ENCODE measurements at regions not wholly inside any gene's neighbourhood (a gene's known extent, or its start where the extent isn't known, plus 50 kb on each side); places are given as distances from the start of the nearest gene placed in this dataset.
"Not testable (repeated sequence)": the region's sequence is repeated elsewhere in the genome, so short reads cannot be mapped to it uniquely, and the experiment has no call there.

DNA sequence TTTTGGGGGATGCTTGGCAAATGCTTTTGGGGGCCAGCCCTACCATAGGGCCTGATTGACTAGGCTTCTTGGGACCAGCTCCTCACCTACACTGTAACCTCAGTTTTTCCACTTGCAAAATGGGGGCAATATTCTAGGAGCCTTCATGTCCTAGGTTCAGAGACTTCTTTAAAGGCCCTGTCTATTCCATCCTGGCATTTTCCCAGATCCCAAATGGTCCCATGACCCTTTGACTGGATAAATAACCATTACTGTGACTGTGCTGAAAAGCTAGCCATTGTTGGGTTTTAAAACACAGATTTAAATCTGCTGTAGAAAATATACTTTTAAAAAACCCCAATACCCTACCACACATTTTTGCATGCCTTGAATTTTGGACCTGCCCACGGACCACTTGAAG lies 149.8 kb downstream of the EFNB1 start:
- no peaks in the 10 kb centered on the region for H3K9me3 ChIP-seq
- H3K27ac ChIP-seq: no peak overlapping the region
- no peaks in the 10 kb centered on the region for H3K4me1 ChIP-seq
- H3K27me3 ChIP-seq: no peaks in the 10 kb centered on the region
- DNase-seq: no peak
- no peaks in the 10 kb centered on the region for H3K36me3 ChIP-seq (ENCODE audit: low read depth, missing control alignments)
- TF ChIP-seq, protein P1, sequence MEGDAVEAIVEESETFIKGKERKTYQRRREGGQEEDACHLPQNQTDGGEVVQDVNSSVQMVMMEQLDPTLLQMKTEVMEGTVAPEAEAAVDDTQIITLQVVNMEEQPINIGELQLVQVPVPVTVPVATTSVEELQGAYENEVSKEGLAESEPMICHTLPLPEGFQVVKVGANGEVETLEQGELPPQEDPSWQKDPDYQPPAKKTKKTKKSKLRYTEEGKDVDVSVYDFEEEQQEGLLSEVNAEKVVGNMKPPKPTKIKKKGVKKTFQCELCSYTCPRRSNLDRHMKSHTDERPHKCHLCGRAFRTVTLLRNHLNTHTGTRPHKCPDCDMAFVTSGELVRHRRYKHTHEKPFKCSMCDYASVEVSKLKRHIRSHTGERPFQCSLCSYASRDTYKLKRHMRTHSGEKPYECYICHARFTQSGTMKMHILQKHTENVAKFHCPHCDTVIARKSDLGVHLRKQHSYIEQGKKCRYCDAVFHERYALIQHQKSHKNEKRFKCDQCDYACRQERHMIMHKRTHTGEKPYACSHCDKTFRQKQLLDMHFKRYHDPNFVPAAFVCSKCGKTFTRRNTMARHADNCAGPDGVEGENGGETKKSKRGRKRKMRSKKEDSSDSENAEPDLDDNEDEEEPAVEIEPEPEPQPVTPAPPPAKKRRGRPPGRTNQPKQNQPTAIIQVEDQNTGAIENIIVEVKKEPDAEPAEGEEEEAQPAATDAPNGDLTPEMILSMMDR (IDR thresholded peaks at IDR 0.05): no peak
- TF ChIP-seq POLR2A (IDR thresholded peaks at IDR 0.05): no peak
- H3K4me3 ChIP-seq: no peak overlapping the region
- intact Hi-C loops (cut with DNase I; ENCODE audit: low total_unique reads): no loop called here
- 33 to 78% methylated on average over 1 of the region's 1 CpG for WGBS, 2 donors

DNA sequence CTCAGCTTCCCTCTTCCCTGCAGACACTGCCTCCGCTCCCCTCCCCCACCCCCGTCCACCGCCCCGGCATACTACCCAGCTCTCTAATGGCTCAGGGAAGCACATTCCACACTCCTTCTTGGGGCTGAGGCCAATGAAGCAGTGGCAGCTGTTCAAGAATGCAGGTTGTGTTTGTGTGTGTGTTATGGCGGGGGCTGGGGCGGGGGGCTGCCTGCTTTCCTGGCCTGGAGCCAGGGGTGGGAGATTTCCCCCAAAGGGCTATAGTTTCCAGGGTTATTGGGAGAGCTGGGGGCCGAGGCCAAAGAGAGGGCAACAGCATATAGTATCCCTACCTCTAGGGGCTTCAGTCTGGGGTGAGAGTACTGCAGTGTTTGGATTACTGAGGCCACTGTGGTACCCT lies 149.4 kb downstream of the EFNB1 start:
- Histone ChIP-seq H3K4me1 (no peaks in the 10 kb centered on the region), H3K36me3 (ENCODE audit: low read depth, missing control alignments) (no peaks in the 10 kb centered on the region), H3K27ac (no peak overlapping the region), H3K9me3 (no peaks in the 10 kb centered on the region), H3K27me3 (no peaks in the 10 kb centered on the region), H3K4me3 (no peak overlapping the region)
- TF ChIP-seq POLR2A (IDR thresholded peaks at IDR 0.05): no peak
- TF ChIP-seq, protein P1 (IDR thresholded peaks at IDR 0.05): no peak
- DNase-seq: no peak
- WGBS, 2 donors: 20 to 25% methylated on average over 2 to 7 of the region's 7 CpGs
- intact Hi-C loops (cut with DNase I; ENCODE audit: low total_unique reads): no loop called here

DNA sequence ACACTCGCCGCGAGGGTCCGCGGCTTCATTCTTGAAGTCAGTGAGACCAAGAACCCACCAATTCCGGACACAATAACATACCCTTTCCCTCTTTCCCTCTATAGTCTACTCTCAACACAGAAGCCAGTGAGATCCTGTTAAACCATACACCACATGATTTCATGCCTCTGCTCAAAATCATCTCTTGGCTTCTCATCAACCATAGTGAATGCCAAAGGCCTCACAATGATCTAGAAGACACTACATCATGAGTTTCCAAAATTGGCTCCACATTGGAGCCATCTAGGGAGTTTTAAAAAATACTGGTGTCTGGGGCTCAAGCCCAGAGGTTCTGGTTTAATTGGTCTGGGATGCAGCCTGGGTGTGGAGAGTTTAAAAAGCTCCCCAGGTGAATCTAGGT lies 124.5 kb downstream of the EFNB1 start:
- TF ChIP-seq, protein P1 (IDR thresholded peaks at IDR 0.05): no peak
- TF ChIP-seq POLR2A (IDR thresholded peaks at IDR 0.05): no peak
- intact Hi-C loops (cut with DNase I; ENCODE audit: low total_unique reads): no loop called here
- H3K27ac ChIP-seq: no peak overlapping the region
- WGBS, 2 donors: 76 to 87% methylated on average over 3 to 6 of the region's 6 CpGs
- no peaks in the 10 kb centered on the region for H3K4me1 ChIP-seq
- no peaks in the 10 kb centered on the region for H3K27me3 ChIP-seq
- no peaks in the 10 kb centered on the region for H3K36me3 ChIP-seq (ENCODE audit: low read depth, missing control alignments)
- no peaks in the 10 kb centered on the region for H3K9me3 ChIP-seq
- DNase-seq: no peak
- H3K4me3 ChIP-seq: no peak overlapping the region

DNA sequence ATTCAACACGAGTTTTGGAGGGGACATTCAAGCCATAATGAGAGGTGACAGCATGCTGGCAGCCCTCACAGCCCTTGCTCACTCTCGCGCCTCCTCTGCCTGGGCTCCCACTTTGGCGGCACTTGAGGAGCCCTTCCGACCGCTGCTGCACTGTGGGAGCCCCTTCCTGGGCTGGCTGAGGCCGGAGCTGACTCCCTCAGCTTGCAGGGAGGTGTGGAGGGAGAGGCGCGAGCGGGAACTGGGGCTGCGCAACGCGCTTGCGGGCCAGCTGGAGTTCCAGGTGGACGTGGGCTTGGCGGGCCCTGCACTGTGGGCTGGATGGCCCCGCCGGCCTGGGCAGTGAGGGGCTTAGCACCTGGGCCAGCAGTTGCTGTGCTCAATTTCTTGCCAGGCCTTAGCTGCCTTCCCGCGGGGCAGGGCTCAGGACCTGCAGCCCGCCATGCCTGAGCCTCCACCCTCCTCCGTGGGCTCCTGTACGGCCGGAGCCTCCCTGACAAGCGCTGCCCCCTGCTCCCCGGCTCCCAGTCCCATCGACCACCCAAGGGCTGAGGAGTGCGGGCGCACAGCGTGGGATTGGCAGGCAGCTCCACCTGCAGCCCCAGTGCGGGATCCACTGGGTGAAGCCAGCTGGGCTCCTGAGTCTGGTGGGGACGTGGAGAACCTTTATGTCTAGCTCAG lies 123.3 kb downstream of the EFNB1 start:
- H3K4me3 ChIP-seq; intact Hi-C loops (cut with DNase I; ENCODE audit: low total_unique reads): not testable (repeated sequence)
- WGBS, 2 donors: 67 to 76% methylated on average over 12 to 24 of the region's 32 CpGs

DNA sequence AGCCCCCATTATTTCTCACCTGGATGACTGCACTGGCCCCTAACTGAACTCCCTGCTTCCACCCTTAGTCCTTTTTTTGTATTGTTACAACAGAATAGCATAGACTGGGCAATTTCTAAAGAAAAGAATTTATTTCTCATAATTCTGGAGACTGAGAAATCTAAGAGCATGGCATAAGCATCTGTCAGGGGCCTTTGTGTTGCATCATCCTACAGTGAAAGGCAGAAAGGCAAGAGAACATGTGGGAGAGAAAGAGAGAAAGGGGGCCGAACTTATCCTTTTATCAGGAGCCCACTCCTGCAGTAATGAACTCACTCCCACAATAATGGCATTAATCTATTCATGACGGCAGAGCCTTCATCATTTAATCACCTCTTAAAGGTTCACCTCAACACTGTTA lies 122.1 kb downstream of the EFNB1 start:
- TF ChIP-seq, protein P1 (IDR thresholded peaks at IDR 0.05): no peak
- no peak for TF ChIP-seq POLR2A (IDR thresholded peaks at IDR 0.05)
- Histone ChIP-seq H3K36me3 (ENCODE audit: low read depth, missing control alignments) (no peaks in the 10 kb centered on the region), H3K27me3 (no peaks in the 10 kb centered on the region), H3K27ac (no peak overlapping the region), H3K4me3 (no peak overlapping the region), H3K9me3 (no peaks in the 10 kb centered on the region), H3K4me1 (no peaks in the 10 kb centered on the region)
- intact Hi-C loops (cut with DNase I; ENCODE audit: low total_unique reads): no loop called here
- no peak for DNase-seq
- WGBS, 2 donors: 31 to 42% methylated on average over 2 of the region's 2 CpGs

More for the DNA sequence above, 123.3 kb downstream of the EFNB1 start:
- not testable (repeated sequence) for H3K4me1 ChIP-seq; H3K27me3 ChIP-seq; DNase-seq; H3K9me3 ChIP-seq; H3K36me3 ChIP-seq (ENCODE audit: low read depth, missing control alignments); H3K27ac ChIP-seq

All from testis (tissue), 2 donors.